Neural cell (in vitro differentiated cells): ENCODE measurements at regions not wholly inside any gene's neighbourhood (a gene's known extent, or its start where the extent isn't known, plus 50 kb on each side); places are given as distances from the start of the nearest gene placed in this dataset.

Experiments used
- H2AFZ ChIP-seq: fragments of 200-600, 300-800 bp; sonication (generic), shearing (Covaris generic); 2 replicates; pipeline ENCODE4 v1.6.0; 2014; ENCODE audit warnings: low read depth, mild to moderate bottlenecking, antibody characterized with exemption, low read length, moderate library complexity
- H3F3A ChIP-seq: fragments of 200-600 bp; shearing (Covaris generic); 2 replicates; pipeline ENCODE4 v1.6.1; 2016; ENCODE audit warnings: mild to moderate bottlenecking, moderate library complexity, mixed read lengths, antibody characterized with exemption, low read length; ENCODE audit not compliant: insufficient read depth, poor library complexity, severe bottlenecking
- H3K27ac ChIP-seq: fragments of 200-600, 300-800 bp; sonication (generic), shearing (Covaris generic); 2 replicates; pipeline ENCODE4 v1.5.1; 2014; ENCODE audit warnings: mild to moderate bottlenecking, low read length, moderate library complexity
- H3K27me3 ChIP-seq: fragments of 300-800, 200-600 bp; sonication (generic), shearing (Covaris generic); 2 replicates; pipeline ENCODE4 v1.6.0; 2014; ENCODE audit warnings: mild to moderate bottlenecking, low read depth, low read length, moderate library complexity; ENCODE audit not compliant: insufficient read depth
- H3K36me3 ChIP-seq: fragments of 300-800, 200-600 bp; sonication (generic), shearing (Covaris generic); 2 replicates; pipeline ENCODE4 v1.5.1; 2014; ENCODE audit warnings: mild to moderate bottlenecking, antibody characterized with exemption, low read length, moderate library complexity; ENCODE audit not compliant: insufficient read depth
- H3K4me2 ChIP-seq: fragments of 300-800, 200-600 bp; sonication (generic), shearing (Covaris generic); 2 replicates; pipeline ENCODE4 v1.6.0; 2014; ENCODE audit warnings: mild to moderate bottlenecking, low read length
- H3K4me3 ChIP-seq: fragments of 300-800, 200-600 bp; sonication (generic), shearing (Covaris generic); 2 replicates; pipeline ENCODE4 v1.5.1; 2014; ENCODE audit warnings: mild to moderate bottlenecking, low read length, moderate library complexity
- H3K79me2 ChIP-seq: fragments of 200-600 bp; shearing (Covaris generic); replicated peaks from 2 replicates; pipeline ENCODE4 v1.6.0; 2014; ENCODE audit warnings: mild to moderate bottlenecking, low read length, moderate library complexity; ENCODE audit not compliant: insufficient read depth
- H3K9ac ChIP-seq: fragments of 300-800, 200-600 bp; sonication (generic), shearing (Covaris generic); 2 replicates; pipeline ENCODE4 v1.6.1; 2016; ENCODE audit warnings: mild to moderate bottlenecking, low read length, mixed read lengths
- H3K9me2 ChIP-seq: fragments of 200-600 bp; shearing (Covaris generic); 2 replicates; pipeline ENCODE4 v1.6.1; 2016; ENCODE audit warnings: mild to moderate bottlenecking, low read length, mixed read lengths; ENCODE audit not compliant: insufficient read depth
- H3K9me3 ChIP-seq: fragments of 200-600, 300-800 bp; sonication (generic), shearing (Covaris generic); 2 replicates; pipeline ENCODE4 v1.6.1; 2016; ENCODE audit warnings: mild to moderate bottlenecking, mixed run types, low read length, moderate library complexity, mixed read lengths
- H4K20me1 ChIP-seq: fragments of 200-600 bp; shearing (Covaris generic); 2 replicates; pipeline ENCODE4 v1.6.1; 2016; ENCODE audit warnings: mild to moderate bottlenecking, mixed run types; ENCODE audit not compliant: insufficient read depth
- CTCF ChIP-seq: fragments of 450-650 bp; IDR thresholded peaks from 2 replicates; pipeline ENCODE4 v1.5.1; 2014; ENCODE audit warnings: antibody characterized with exemption, mild to moderate bottlenecking, moderate library complexity; ENCODE audit not compliant: poor library complexity, severe bottlenecking
- EP300 ChIP-seq: fragments of 450-650 bp; conservative IDR thresholded peaks from 2 replicates; pipeline ENCODE4 v1.6.1; 2014; ENCODE audit warnings: antibody characterized with exemption, mild to moderate bottlenecking, moderate library complexity; ENCODE audit not compliant: poor library complexity, severe bottlenecking
- EZH2 ChIP-seq: fragments of 200-600, 300-800 bp; shearing (Covaris generic), sonication (generic); IDR thresholded peaks from 2 replicates; pipeline ENCODE4 v1.6.1; 2014; ENCODE audit warnings: antibody characterized with exemption, low read length, borderline replicate concordance, mild to moderate bottlenecking; ENCODE audit not compliant: insufficient read depth, poor library complexity, severe bottlenecking
- MXI1 ChIP-seq: fragments of 450-650 bp; conservative IDR thresholded peaks from 2 replicates; pipeline ENCODE4 v1.6.1; 2014; ENCODE audit warnings: antibody characterized with exemption, mild to moderate bottlenecking; ENCODE audit not compliant: poor library complexity, severe bottlenecking
- POLR2AphosphoS5 ChIP-seq: IDR thresholded peaks from 2 replicates; pipeline ENCODE4 v1.6.1; 2012
- RAD21 ChIP-seq: fragments of 450-650 bp; conservative IDR thresholded peaks from 2 replicates; pipeline ENCODE4 v1.6.1; 2014; ENCODE audit warnings: antibody characterized with exemption, mild to moderate bottlenecking, moderate library complexity
- REST ChIP-seq: IDR thresholded peaks from 2 replicates; pipeline ENCODE4 v1.6.1; 2012; ENCODE audit warnings: borderline replicate concordance
- SMC3 ChIP-seq: fragments of 450-650 bp; conservative IDR thresholded peaks from 2 replicates; pipeline ENCODE4 v1.6.1; 2014; ENCODE audit warnings: antibody characterized with exemption, mild to moderate bottlenecking, moderate library complexity; ENCODE audit not compliant: poor library complexity
- TAF1 ChIP-seq: IDR thresholded peaks from 2 replicates; pipeline ENCODE4 v1.6.1; 2012; ENCODE audit warnings: low read depth

GRCh38 chr5:105730982-105731381, 1939.8 kb downstream of the EFNA5 start:
- no peak overlapping the region for H3K9ac ChIP-seq
- no peaks in the 10 kb centered on the region for H3K9me3 ChIP-seq
- H3K36me3 ChIP-seq, result no peaks in the 10 kb centered on the region
- H3K27me3 ChIP-seq, result no peaks in the 10 kb centered on the region
- no peaks in the 10 kb centered on the region for H3K9me2 ChIP-seq
- no peaks in the 10 kb centered on the region for H3F3A ChIP-seq
- no peak overlapping the region for H2AFZ ChIP-seq
- TF ChIP-seq TAF1 (no peak), SMC3 (no peak), EZH2 (no peak), POLR2AphosphoS5 (no peak)
- H3K27ac ChIP-seq, result no peak overlapping the region
- H3K79me2 ChIP-seq, result no peaks in the 10 kb centered on the region
- H4K20me1 ChIP-seq, result no peaks in the 10 kb centered on the region
- no peak overlapping the region for H3K4me2 ChIP-seq
- H3K4me3 ChIP-seq, result no peak overlapping the region

GRCh38 chr5:105726093-105726492, 1944.6 kb downstream of the EFNA5 start:
- Histone ChIP-seq H3K9me2 (no peaks in the 10 kb centered on the region), H4K20me1 (no peaks in the 10 kb centered on the region), H3K79me2 (no peaks in the 10 kb centered on the region), H3K36me3 (no peaks in the 10 kb centered on the region), H2AFZ (no peak overlapping the region), H3K27me3 (no peaks in the 10 kb centered on the region), H3K9ac (no peak overlapping the region), H3F3A (no peaks in the 10 kb centered on the region), H3K9me3 (peaks cover 7% of the 10 kb centered on the region), H3K4me3 (no peak overlapping the region), H3K27ac (no peak overlapping the region), H3K4me2 (no peak overlapping the region)
- TF ChIP-seq MXI1, result no peak
- TF ChIP-seq EZH2, result no peak
- TF ChIP-seq RAD21, result no peak
- TF ChIP-seq POLR2AphosphoS5, result no peak
- TF ChIP-seq TAF1, result no peak

GRCh38 chr5:105708442-105708841, 1962.3 kb downstream of the EFNA5 start:
- Histone ChIP-seq H3K36me3 (no peaks in the 10 kb centered on the region), H3K79me2 (no peaks in the 10 kb centered on the region), H3K9me3 (peaks cover 3% of the 10 kb centered on the region), H3K4me3 (no peak overlapping the region), H3K27ac (no peak overlapping the region), H3K9me2 (no peaks in the 10 kb centered on the region), H2AFZ (no peak overlapping the region), H3F3A (no peaks in the 10 kb centered on the region), H3K4me2 (no peak overlapping the region), H4K20me1 (no peaks in the 10 kb centered on the region), H3K9ac (no peak overlapping the region), H3K27me3 (no peaks in the 10 kb centered on the region)
- TF ChIP-seq EZH2 (no peak), POLR2AphosphoS5 (no peak), RAD21 (no peak), MXI1 (no peak), TAF1 (no peak), REST (no peak), CTCF (no peak), EP300 (no peak), SMC3 (no peak)
